Epidermal melanocyte (primary cell): ENCODE measurements at regions not wholly inside any gene's neighbourhood (a gene's known extent, or its start where the extent isn't known, plus 50 kb on each side); places are given as distances from the start of the nearest gene placed in this dataset.

Source experiments
- DNase-seq: peaks from one replicate; pipeline ENCODE4 v3.0.0; 2011; ENCODE audit warnings: low spot score; ENCODE audit not compliant: insufficient read length

GRCh38 chr22:49332691-49333090, 495.0 kb downstream of the BRD1 start:
- no peak for DNase-seq

- DNase-seq: no peak
Observed at GRCh38 chr22:49331878-49332277, 495.8 kb downstream of the BRD1 start.

- no peak for DNase-seq
Observed at GRCh38 chr22:49331223-49331815, 496.4 kb downstream of the BRD1 start.

- no peak for DNase-seq
Observed at GRCh38 chr22:49330421-49331222, 497.1 kb downstream of the BRD1 start.

- no peak for DNase-seq
Observed at GRCh38 chr22:49329636-49330035, 498.0 kb downstream of the BRD1 start.

- no peak for DNase-seq
Observed at GRCh38 chr22:49328630-49329405, 498.9 kb downstream of the BRD1 start.

GRCh38 chr22:49328118-49328475, 499.6 kb downstream of the BRD1 start:
- no peak for DNase-seq

- DNase-seq: no peak
Observed at GRCh38 chr22:49327411-49328117, 500.1 kb downstream of the BRD1 start.

- DNase-seq: no peak
Observed at GRCh38 chr22:49326558-49326957, 501.1 kb downstream of the BRD1 start.

GRCh38 chr22:49325531-49326395, 501.9 kb downstream of the BRD1 start:
- no peak for DNase-seq

GRCh38 chr22:49324527-49325491, 502.9 kb downstream of the BRD1 start:
- no peak for DNase-seq

- no peak for DNase-seq
Observed at GRCh38 chr22:49323751-49324415, 503.8 kb downstream of the BRD1 start.

GRCh38 chr22:49322861-49323622, 504.6 kb downstream of the BRD1 start:
- no peak for DNase-seq

GRCh38 chr22:49322231-49322630, 505.4 kb downstream of the BRD1 start:
- DNase-seq: no peak

GRCh38 chr22:49321477-49322055, 506.1 kb downstream of the BRD1 start:
- no peak for DNase-seq

GRCh38 chr22:49320714-49321476, 506.8 kb downstream of the BRD1 start:
- no peak for DNase-seq

- DNase-seq: no peak
Observed at GRCh38 chr22:49317369-49317768, 510.3 kb downstream of the BRD1 start.
